Spleen (tissue), 7 donors: ENCODE measurements at regions not wholly inside any gene's neighbourhood (a gene's known extent, or its start where the extent isn't known, plus 50 kb on each side); places are given as distances from the start of the nearest gene placed in this dataset.

Experiments used
- POLR2A ChIP-seq, 3 donors: fragments of 450-650 bp; IDR thresholded peaks; one replicate each; pipeline ENCODE4 v1.5.1; 2017; ENCODE audit warnings: antibody characterized with exemption in 3 of 3, mild to moderate bottlenecking in 1 of 3
- TF ChIP-seq, protein P1 (sequence below), 11 experiments: fragments of 200-600 bp in 7 of 11; fragments of 450-650 bp in 4 of 11; sonication (generic) in 4 of 11; IDR thresholded peaks in 8 of 11; conservative IDR thresholded peaks in 3 of 11; 1 replicate in 7 of 11; 2 replicates in 4 of 11; pipeline versions ENCODE4 v1.4.0 to v1.8.0; 2016 to 2021; ENCODE audit warnings: antibody characterized with exemption in 11 of 11, inconsistent platforms in 4 of 11, mild to moderate bottlenecking in 1 of 11
- donor health status: DM: no; HTN: no; CAD: no; lungs with moderate emphysema.
- donor health status: DM: no; HTN: no; CAD: no.
- donor health status: DM: no; HTN: no; CAD: no.

DNA sequence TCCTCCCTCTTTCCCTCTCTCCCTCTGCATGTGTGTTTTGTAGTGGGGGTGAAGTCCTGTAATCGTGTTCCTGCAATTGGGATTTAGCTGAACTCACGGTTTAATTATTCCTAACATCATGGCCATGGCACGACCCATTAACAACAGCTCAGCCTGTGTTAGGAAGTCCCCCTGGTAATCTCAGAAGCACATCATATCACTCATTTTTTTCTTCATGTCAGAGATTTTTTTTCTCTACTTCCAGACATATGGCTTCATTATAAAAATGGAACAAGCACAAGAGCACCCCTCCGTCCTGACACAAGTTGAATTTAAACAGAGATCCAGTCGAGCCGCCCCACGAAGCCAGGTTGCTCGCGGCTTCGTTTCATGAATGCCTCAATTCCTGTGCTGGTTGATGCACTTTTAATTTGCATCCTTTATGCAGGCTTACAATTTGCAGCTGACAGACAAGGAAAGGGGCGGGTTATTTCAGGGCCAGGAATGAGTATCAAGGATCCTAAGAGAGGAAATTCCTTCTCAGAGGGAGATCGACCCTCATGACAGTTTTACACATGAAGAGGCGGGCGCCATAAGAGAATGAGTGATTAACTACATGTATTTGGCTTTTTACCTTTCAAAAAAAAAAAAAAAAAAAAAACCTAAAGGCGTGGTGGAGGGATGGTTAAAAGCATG is 192.9 kb downstream of the MAF start:
- TF ChIP-seq POLR2A (IDR thresholded peaks at IDR 0.05), result no peak
- TF ChIP-seq, protein P1, sequence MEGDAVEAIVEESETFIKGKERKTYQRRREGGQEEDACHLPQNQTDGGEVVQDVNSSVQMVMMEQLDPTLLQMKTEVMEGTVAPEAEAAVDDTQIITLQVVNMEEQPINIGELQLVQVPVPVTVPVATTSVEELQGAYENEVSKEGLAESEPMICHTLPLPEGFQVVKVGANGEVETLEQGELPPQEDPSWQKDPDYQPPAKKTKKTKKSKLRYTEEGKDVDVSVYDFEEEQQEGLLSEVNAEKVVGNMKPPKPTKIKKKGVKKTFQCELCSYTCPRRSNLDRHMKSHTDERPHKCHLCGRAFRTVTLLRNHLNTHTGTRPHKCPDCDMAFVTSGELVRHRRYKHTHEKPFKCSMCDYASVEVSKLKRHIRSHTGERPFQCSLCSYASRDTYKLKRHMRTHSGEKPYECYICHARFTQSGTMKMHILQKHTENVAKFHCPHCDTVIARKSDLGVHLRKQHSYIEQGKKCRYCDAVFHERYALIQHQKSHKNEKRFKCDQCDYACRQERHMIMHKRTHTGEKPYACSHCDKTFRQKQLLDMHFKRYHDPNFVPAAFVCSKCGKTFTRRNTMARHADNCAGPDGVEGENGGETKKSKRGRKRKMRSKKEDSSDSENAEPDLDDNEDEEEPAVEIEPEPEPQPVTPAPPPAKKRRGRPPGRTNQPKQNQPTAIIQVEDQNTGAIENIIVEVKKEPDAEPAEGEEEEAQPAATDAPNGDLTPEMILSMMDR (IDR thresholded peaks at IDR 0.05 in 8 of 11, conservative IDR thresholded peaks at IDR 0.05 in 3 of 11), result no peak
